HepG2 (cell line): ENCODE measurements at regions not wholly inside any gene's neighbourhood (a gene's known extent, or its start where the extent isn't known, plus 50 kb on each side); places are given as distances from the start of the nearest gene placed in this dataset.

Experiments used
- ATAC-seq: fragments of 200-7000 bp; cut with Tn5 transposase; 3 replicates; pipeline ENCODE4 v1.9.1; 2020; ENCODE audit warnings: mild to moderate bottlenecking, moderate library complexity
- BruUV-seq: library from RNA; stranded (reverse); fragments of 400-500 nt; replicated peaks from 2 replicates; lab custom pipeline; 2021; lab: Mats Ljungman, UMichigan
- CTCF ChIA-PET: fragments of 300-600 bp; formaldehyde crosslinking; extraction: SDS; loops from one replicate; lab custom pipeline; 2021; ENCODE audit warnings: low total read pairs, inconsistent platforms, low intra/inter-chr PET ratio; lab: Yijun Ruan, JAX
- POLR2A ChIA-PET: fragments of 350-600 bp; sonication (Branson Sonifier 250); formaldehyde crosslinking; loops from one replicate; lab custom pipeline; 2020; ENCODE audit warnings: antibody characterized with exemption, inconsistent platforms; lab: Yijun Ruan, JAX
- DNase-seq: peaks from one replicate; pipeline ENCODE4 v3.0.0-alpha.2; 2015; ENCODE audit warnings: low spot score
- FAIRE-seq: peaks from 3 replicates; lab custom pipeline; 2011; peaks lifted over from hg19 to GRCh38; lab: Jason Lieb, UNC
- H2AFZ ChIP-seq: one replicate; pipeline ENCODE4 v1.6.1; 2011; ENCODE audit warnings: low read length, inconsistent platforms
- H3K27ac ChIP-seq: fragments of 300-600 bp; 3 replicates; pipeline ENCODE4 v1.8.0; 2011; ENCODE audit warnings: mixed run types, mild to moderate bottlenecking, mixed read lengths, low read length, inconsistent platforms; ENCODE audit not compliant: insufficient read depth; ENCODE audit errors: extremely low read length
- H3K27me3 ChIP-seq, 2 experiments: fragments of 200-600 bp in 1 of 2; 2 replicates in 1 of 2; 3 replicates in 1 of 2; pipeline versions ENCODE4 v1.6.0 to v1.8.0; 2011; ENCODE audit warnings: low read length in 2 of 2, mild to moderate bottlenecking in 2 of 2, moderate library complexity in 2 of 2, inconsistent platforms in 1 of 2; ENCODE audit not compliant: insufficient read depth in 2 of 2, control insufficient read depth in 1 of 2
- H3K36me3 ChIP-seq, 2 experiments: fragments of 200-600 bp in 1 of 2; replicated peaks in 1 of 2; 2 replicates in 1 of 2; 3 replicates in 1 of 2; pipeline versions ENCODE4 v1.5.1 to v1.8.0; 2011; ENCODE audit warnings: low read length in 2 of 2, inconsistent platforms in 1 of 2; ENCODE audit not compliant: insufficient read depth in 2 of 2, control insufficient read depth in 1 of 2
- H3K4me1 ChIP-seq: 2 replicates; pipeline ENCODE4 v1.5.1; 2012; ENCODE audit warnings: low read length, inconsistent platforms; ENCODE audit not compliant: insufficient read depth
- H3K4me2 ChIP-seq: 2 replicates; pipeline ENCODE4 v1.6.0; 2011; ENCODE audit warnings: low read depth, low read length, inconsistent platforms
- H3K4me3 ChIP-seq, 3 experiments: fragments of 200-600 bp in 1 of 3; sonication (generic), shearing (Covaris generic) in 1 of 3; replicated peaks in 1 of 3; 2 replicates each; pipeline ENCODE4 v1.5.1; 2011 to 2016; ENCODE audit warnings: low read length in 3 of 3, inconsistent platforms in 2 of 3, low read depth in 2 of 3, mild to moderate bottlenecking in 2 of 3, control low read depth in 1 of 3, mixed read lengths in 1 of 3; ENCODE audit not compliant: insufficient read depth in 1 of 3
- H3K79me2 ChIP-seq: one replicate; pipeline ENCODE4 v1.6.1; 2011; ENCODE audit warnings: low read length, inconsistent platforms; ENCODE audit not compliant: insufficient read depth
- H3K9ac ChIP-seq: 2 replicates; pipeline ENCODE4 v1.6.0; 2011; ENCODE audit warnings: mild to moderate bottlenecking, low read depth, low read length, inconsistent platforms; ENCODE audit not compliant: insufficient read depth
- H3K9me3 ChIP-seq: 2 replicates; pipeline ENCODE4 v1.5.1; 2012; ENCODE audit warnings: mild to moderate bottlenecking, low read length
- H4K20me1 ChIP-seq: 2 replicates; pipeline ENCODE4 v1.6.0; 2011; ENCODE audit warnings: inconsistent platforms, mild to moderate bottlenecking, low read length, moderate library complexity; ENCODE audit not compliant: insufficient read depth
- ZFP36L1 ChIP-seq: sonication (generic); formaldehyde crosslinking; IDR thresholded peaks from 2 replicates; pipeline ENCODE4 v1.8.0; 2022; ENCODE audit warnings: mild to moderate bottlenecking, missing genetic modification reagents, moderate library complexity
- ZNF136 ChIP-seq: sonication (generic); formaldehyde crosslinking; IDR thresholded peaks from 2 replicates; pipeline ENCODE4 v1.8.1; 2022; ENCODE audit warnings: low read depth, mild to moderate bottlenecking, moderate library complexity, missing genetic modification reagents
- ZNF543 ChIP-seq: sonication (generic); formaldehyde crosslinking; IDR thresholded peaks from 2 replicates; pipeline ENCODE4 v1.4.0; 2020; ENCODE audit warnings: mild to moderate bottlenecking, missing genetic modification reagents
- ZNF792 ChIP-seq: IDR thresholded peaks from 2 replicates; pipeline ENCODE4 v1.6.1; 2016
- WGBS: methylation state at CpG from one replicate; pipeline ENCODE4 v1.1.6; 2017; ENCODE audit warnings: low lambda C conversion rate; 5-methylcytosine and 5-hydroxymethylcytosine counted together
- in situ Hi-C: cut with HindIII; loops from 2 replicates; pipeline ENCODE4 v1.10.0; 2017; ENCODE audit warnings: low pct_unique_long_range_greater_than_20kb; ENCODE audit not compliant: extremely low pct_ligation_motif_present
- intact Hi-C: fragments of 100-400 bp; cut with micrococcal nuclease; formaldehyde crosslinking; loops from one replicate; pipeline ENCODE4 v1.10.0; 2022; ENCODE audit not compliant: unreplicated experiment
- TF ChIP-seq, protein P1 (sequence below): sonication (generic); formaldehyde crosslinking; IDR thresholded peaks from one replicate; pipeline ENCODE4 v1.5.1; 2020; ENCODE audit warnings: mild to moderate bottlenecking, missing genetic modification reagents; ENCODE audit errors: not compliant biosample characterization

DNA sequence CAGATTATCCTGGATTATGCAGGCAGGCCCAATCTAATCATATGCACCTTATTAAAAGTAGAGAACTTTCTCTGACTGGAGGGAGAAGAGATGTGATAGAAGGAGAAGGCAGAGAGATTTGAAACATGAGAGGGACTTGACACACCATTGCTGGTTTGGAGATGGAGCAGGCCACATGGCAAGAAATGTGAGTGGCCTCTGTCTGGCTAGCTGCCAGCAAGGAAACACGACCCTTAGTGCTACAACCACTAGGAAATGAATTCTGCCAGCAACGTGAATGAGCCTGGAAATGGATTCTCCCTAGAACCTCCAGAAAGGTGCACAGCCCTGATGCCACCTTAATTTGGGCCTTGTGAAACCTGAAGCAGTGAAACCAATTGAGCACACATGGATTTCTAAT lies 79.5 kb upstream of the MBNL3 start:
- intact Hi-C loops, result no loop called here
- no peak overlapping the region for H3K4me2 ChIP-seq
- no peaks in the 10 kb centered on the region for H3K27me3 ChIP-seq
- H3K27ac ChIP-seq, result no peak overlapping the region
- ChIA-PET CTCF (no interaction called here), POLR2A (no interaction called here)
- no peak for ATAC-seq
- FAIRE-seq, result no peak
- H2AFZ ChIP-seq, result no peak overlapping the region
- WGBS, result 69% methylated on average over 2 of the region's 2 CpGs
- H4K20me1 ChIP-seq, result no peaks in the 10 kb centered on the region
- DNase-seq, result no peak
- no peaks in the 10 kb centered on the region for H3K79me2 ChIP-seq
- BruUV-seq, result no TSS peak
- TF ChIP-seq ZFP36L1 (no peak), ZNF543 (CRISPR knock-in tag) (peak; percentile 68; the same call in 1 of the 2 replicates), ZNF136 (CRISPR knock-in tag) (no peak), ZNF792 (no peak)
- TF ChIP-seq, protein P1, sequence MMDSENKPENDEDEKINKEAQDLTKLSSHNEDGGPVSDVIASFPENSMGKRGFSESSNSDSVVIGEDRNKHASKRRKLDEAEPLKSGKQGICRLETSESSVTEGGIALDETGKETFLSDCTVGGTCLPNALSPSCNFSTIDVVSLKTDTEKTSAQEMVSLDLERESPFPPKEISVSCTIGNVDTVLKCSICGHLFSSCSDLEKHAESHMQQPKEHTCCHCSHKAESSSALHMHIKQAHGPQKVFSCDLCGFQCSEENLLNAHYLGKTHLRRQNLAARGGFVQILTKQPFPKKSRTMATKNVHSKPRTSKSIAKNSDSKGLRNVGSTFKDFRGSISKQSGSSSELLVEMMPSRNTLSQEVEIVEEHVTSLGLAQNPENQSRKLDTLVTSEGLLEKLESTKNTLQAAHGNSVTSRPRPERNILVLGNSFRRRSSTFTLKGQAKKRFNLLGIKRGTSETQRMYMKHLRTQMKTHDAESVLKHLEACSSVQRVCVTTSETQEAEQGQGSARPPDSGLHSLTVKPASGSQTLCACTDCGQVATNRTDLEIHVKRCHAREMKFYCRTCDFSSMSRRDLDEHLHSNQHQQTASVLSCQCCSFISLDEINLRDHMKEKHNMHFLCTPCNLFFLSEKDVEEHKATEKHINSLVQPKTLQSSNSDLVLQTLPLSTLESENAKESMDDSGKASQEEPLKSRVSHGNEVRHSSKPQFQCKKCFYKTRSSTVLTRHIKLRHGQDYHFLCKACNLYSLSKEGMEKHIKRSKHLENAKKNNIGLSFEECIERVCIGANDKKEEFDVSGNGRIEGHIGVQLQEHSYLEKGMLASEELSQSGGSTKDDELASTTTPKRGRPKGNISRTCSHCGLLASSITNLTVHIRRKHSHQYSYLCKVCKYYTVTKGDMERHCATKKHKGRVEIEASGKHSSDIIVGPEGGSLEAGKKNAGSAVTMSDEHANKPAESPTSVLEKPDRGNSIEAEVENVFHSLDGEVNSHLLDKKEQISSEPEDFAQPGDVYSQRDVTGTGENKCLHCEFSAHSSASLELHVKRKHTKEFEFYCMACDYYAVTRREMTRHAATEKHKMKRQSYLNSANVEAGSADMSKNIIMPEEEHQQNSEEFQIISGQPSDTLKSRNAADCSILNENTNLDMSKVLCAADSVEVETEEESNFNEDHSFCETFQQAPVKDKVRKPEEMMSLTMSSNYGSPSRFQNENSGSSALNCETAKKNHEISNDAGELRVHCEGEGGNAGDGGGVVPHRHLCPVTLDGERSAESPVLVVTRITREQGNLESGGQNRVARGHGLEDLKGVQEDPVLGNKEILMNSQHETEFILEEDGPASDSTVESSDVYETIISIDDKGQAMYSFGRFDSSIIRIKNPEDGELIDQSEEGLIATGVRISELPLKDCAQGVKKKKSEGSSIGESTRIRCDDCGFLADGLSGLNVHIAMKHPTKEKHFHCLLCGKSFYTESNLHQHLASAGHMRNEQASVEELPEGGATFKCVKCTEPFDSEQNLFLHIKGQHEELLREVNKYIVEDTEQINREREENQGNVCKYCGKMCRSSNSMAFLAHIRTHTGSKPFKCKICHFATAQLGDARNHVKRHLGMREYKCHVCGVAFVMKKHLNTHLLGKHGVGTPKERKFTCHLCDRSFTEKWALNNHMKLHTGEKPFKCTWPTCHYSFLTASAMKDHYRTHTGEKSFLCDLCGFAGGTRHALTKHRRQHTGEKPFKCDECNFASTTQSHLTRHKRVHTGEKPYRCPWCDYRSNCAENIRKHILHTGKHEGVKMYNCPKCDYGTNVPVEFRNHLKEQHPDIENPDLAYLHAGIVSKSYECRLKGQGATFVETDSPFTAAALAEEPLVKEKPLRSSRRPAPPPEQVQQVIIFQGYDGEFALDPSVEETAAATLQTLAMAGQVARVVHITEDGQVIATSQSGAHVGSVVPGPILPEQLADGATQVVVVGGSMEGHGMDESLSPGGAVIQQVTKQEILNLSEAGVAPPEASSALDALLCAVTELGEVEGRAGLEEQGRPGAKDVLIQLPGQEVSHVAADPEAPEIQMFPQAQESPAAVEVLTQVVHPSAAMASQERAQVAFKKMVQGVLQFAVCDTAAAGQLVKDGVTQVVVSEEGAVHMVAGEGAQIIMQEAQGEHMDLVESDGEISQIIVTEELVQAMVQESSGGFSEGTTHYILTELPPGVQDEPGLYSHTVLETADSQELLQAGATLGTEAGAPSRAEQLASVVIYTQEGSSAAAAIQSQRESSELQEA (CRISPR knock-in tag), result no peak
- H3K4me3 ChIP-seq, result no peak overlapping the region
- H3K4me1 ChIP-seq, result peaks cover 8% of the 10 kb centered on the region; the same call in 1 of the 2 replicates
- in situ Hi-C loops, result no loop called here
- H3K9me3 ChIP-seq, result no peaks in the 10 kb centered on the region
- no peak overlapping the region for H3K9ac ChIP-seq
- no peaks in the 10 kb centered on the region for H3K36me3 ChIP-seq
